HUDEP-2 (cell line): ENCODE measurements at regions not wholly inside any gene's neighbourhood (a gene's known extent, or its start where the extent isn't known, plus 50 kb on each side); places are given as distances from the start of the nearest gene placed in this dataset.

Source experiments
- DNase-seq, 76 experiments: peaks; one replicate each; lab custom pipeline; 2025; ENCODE audit not compliant: unreplicated experiment in 76 of 76; lab: John Stamatoyannopoulos, UW

GRCh38 chr13:29961036-29961670 lies 110.7 kb upstream of the UBL3 start:
- no peak for DNase-seq

GRCh38 chr13:29959603-29960002 lies 109.2 kb upstream of the UBL3 start:
- DNase-seq = no peak

GRCh38 chr13:29959086-29959485 lies 108.7 kb upstream of the UBL3 start:
- DNase-seq = no peak

GRCh38 chr13:29958476-29958875 lies 108.1 kb upstream of the UBL3 start:
- no peak for DNase-seq

GRCh38 chr13:29957320-29957719 lies 106.9 kb upstream of the UBL3 start:
- no peak for DNase-seq

GRCh38 chr13:29956853-29957252 lies 106.4 kb upstream of the UBL3 start:
- DNase-seq = no peak

- DNase-seq = no peak
Observed at GRCh38 chr13:29955137-29955650, 104.8 kb upstream of the UBL3 start.

GRCh38 chr13:29954082-29955028 lies 103.9 kb upstream of the UBL3 start:
- no peak for DNase-seq

GRCh38 chr13:29953542-29953941 lies 103.1 kb upstream of the UBL3 start:
- no peak for DNase-seq

- no peak for DNase-seq
Observed at GRCh38 chr13:29952245-29952644, 101.8 kb upstream of the UBL3 start.

- DNase-seq = no peak
Observed at GRCh38 chr13:29948791-29949190, 98.4 kb upstream of the UBL3 start.

GRCh38 chr13:29948244-29948643 lies 97.8 kb upstream of the UBL3 start:
- no peak for DNase-seq

- DNase-seq = no peak
Observed at GRCh38 chr13:29947839-29948238, 97.4 kb upstream of the UBL3 start.

GRCh38 chr13:29946093-29946492 lies 95.7 kb upstream of the UBL3 start:
- DNase-seq = no peak

- no peak for DNase-seq
Observed at GRCh38 chr13:29943686-29944085, 93.3 kb upstream of the UBL3 start.

- no peak for DNase-seq
Observed at GRCh38 chr13:29943273-29943672, 92.9 kb upstream of the UBL3 start.

GRCh38 chr13:29940715-29941114 lies 90.3 kb upstream of the UBL3 start:
- no peak for DNase-seq

GRCh38 chr13:29939158-29939557 lies 88.7 kb upstream of the UBL3 start:
- no peak for DNase-seq

- no peak for DNase-seq
Observed at GRCh38 chr13:29937841-29938240, 87.4 kb upstream of the UBL3 start.

- DNase-seq = no peak
Observed at GRCh38 chr13:29937379-29937778, 87.0 kb upstream of the UBL3 start.

- no peak for DNase-seq
Observed at GRCh38 chr13:29936956-29937355, 86.5 kb upstream of the UBL3 start.
